Daoy (cell line): ENCODE measurements at regions not wholly inside any gene's neighbourhood (a gene's known extent, or its start where the extent isn't known, plus 50 kb on each side); places are given as distances from the start of the nearest gene placed in this dataset.
A peak's percentile ranks its signal among the peaks of the same experiment; 100 is the strongest.
"Not testable (repeated sequence)": the region's sequence is repeated elsewhere in the genome, so short reads cannot be mapped to it uniquely, and the experiment has no call there.

Source experiments
- DNase-seq: peaks from one replicate; pipeline ENCODE4 v3.0.0-alpha.2; 2015; ENCODE audit warnings: low read depth

- DNase-seq, result peak; percentile 80
Observed at GRCh38 chr17:83203073-83203471, 123.7 kb downstream of the METRNL start.

- no peak for DNase-seq
Observed at GRCh38 chr17:83203472-83204221, 124.2 kb downstream of the METRNL start.

GRCh38 chr17:83204230-83204725 is 124.9 kb downstream of the METRNL start:
- DNase-seq, result no peak

GRCh38 chr17:83204736-83205386 is 125.5 kb downstream of the METRNL start:
- DNase-seq, result not testable (repeated sequence)

- DNase-seq, result peak; percentile 58
Observed at GRCh38 chr17:83205387-83206035, 126.1 kb downstream of the METRNL start.

GRCh38 chr17:83206036-83206394 is 126.6 kb downstream of the METRNL start:
- DNase-seq, result not testable (repeated sequence)

- not testable (repeated sequence) for DNase-seq
Observed at GRCh38 chr17:83206819-83207588, 127.6 kb downstream of the METRNL start.

GRCh38 chr17:83247001-83247400 is 167.6 kb downstream of the METRNL start:
- DNase-seq, result peak; percentile 30
